NCI-H2171 treated with DMSO at 0.1 percent for 48 hours (cell line): ENCODE measurements at regions not wholly inside any gene's neighbourhood (a gene's known extent, or its start where the extent isn't known, plus 50 kb on each side); places are given as distances from the start of the nearest gene placed in this dataset.

ENCODE experiments used
- DNase-seq: peaks from one replicate; lab custom pipeline; 2025; lab: John Stamatoyannopoulos, UW

GRCh38 chr1:61523893-61524605 lies 200.9 kb downstream of the TM2D1 start:
- peak; percentile 62 for DNase-seq

GRCh38 chr1:61523229-61523628 lies 201.7 kb downstream of the TM2D1 start:
- no peak for DNase-seq

GRCh38 chr1:61520401-61520800 lies 204.5 kb downstream of the TM2D1 start:
- no peak for DNase-seq

DNA sequence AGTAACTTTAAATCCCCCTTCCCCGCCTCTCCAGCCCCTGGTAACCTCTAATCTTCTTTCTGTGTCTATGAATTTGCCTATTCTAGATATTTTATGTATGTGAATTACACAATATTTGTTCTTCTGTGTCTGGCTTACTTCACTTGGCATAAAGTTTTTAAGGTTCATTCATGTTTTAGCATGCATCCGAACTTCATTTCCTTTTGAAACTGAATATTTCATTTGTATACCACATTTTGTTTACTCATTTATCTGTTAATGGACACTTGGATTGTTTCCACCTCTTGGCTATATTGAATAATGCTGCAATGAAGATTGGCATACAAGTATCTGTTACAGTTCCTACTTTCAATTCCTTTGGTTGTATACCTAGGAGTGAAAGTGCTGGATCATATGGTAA lies 205.3 kb downstream of the TM2D1 start:
- DNase-seq, result no peak

- no peak for DNase-seq
Observed at GRCh38 chr1:61518670-61519400, 206.1 kb downstream of the TM2D1 start.

- no peak for DNase-seq
Observed at GRCh38 chr1:61517345-61517744, 207.6 kb downstream of the TM2D1 start.

DNA sequence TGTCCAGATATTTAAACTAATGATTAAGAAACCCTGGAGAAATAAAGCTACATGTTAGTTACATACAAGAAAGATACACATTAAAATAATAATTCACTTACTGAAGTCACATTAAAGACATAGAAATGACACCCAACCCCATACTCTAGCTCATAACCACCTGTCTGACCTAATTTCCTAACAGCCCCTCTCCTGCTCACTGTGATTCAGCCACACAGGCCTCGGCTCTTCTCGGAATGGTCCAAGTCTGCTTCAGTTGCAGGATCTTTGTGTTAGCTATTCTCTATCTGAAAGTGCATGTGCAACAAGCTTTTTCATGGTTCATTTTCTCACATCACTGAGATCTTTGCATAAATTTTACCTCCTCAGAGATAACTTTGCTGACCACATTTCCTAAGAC lies 209.8 kb downstream of the TM2D1 start:
- DNase-seq, result no peak
